ENCODE measurements at regions not wholly inside any gene's neighbourhood (a gene's known extent, or its start where the extent isn't known, plus 50 kb on each side); places are given as distances from the start of the nearest gene placed in this dataset.
A peak's percentile ranks its signal among the peaks of the same experiment; 100 is the strongest.

- DNase-seq (ENCODE audit: low read depth): no peak
These were observed 130.1 kb upstream of the INHBA start for GRCh38 chr7:41832941-41833340.

- no peak for DNase-seq (ENCODE audit: low read depth)
These were observed 127.4 kb upstream of the INHBA start for GRCh38 chr7:41830271-41830670.

GRCh38 chr7:41828911-41829310 lies 126.0 kb upstream of the INHBA start:
- no peak for DNase-seq (ENCODE audit: low read depth)

GRCh38 chr7:41826641-41827040 lies 123.8 kb upstream of the INHBA start:
- no peak for DNase-seq (ENCODE audit: low read depth)

- no peak for DNase-seq (ENCODE audit: low read depth)
These were observed 123.1 kb upstream of the INHBA start for GRCh38 chr7:41825927-41826480.

- no peak for DNase-seq (ENCODE audit: low read depth)
These were observed 121.4 kb upstream of the INHBA start for GRCh38 chr7:41824284-41824683.

GRCh38 chr7:41822259-41822817 lies 119.4 kb upstream of the INHBA start:
- DNase-seq (ENCODE audit: low read depth): no peak

GRCh38 chr7:41821521-41822213 lies 118.8 kb upstream of the INHBA start:
- no peak for DNase-seq (ENCODE audit: low read depth)

GRCh38 chr7:41820111-41820671 lies 117.3 kb upstream of the INHBA start:
- no peak for DNase-seq (ENCODE audit: low read depth)

GRCh38 chr7:41819645-41820044 lies 116.8 kb upstream of the INHBA start:
- DNase-seq (ENCODE audit: low read depth): no peak

GRCh38 chr7:41818765-41819398 lies 116.0 kb upstream of the INHBA start:
- DNase-seq (ENCODE audit: low read depth): no peak

GRCh38 chr7:41817386-41817785 lies 114.5 kb upstream of the INHBA start:
- peak; percentile 5 for DNase-seq (ENCODE audit: low read depth)

- DNase-seq (ENCODE audit: low read depth): no peak
These were observed 113.2 kb upstream of the INHBA start for GRCh38 chr7:41816111-41816510.

GRCh38 chr7:41814888-41815287 lies 112.0 kb upstream of the INHBA start:
- no peak for DNase-seq (ENCODE audit: low read depth)

- DNase-seq (ENCODE audit: low read depth): no peak
These were observed 110.4 kb upstream of the INHBA start for GRCh38 chr7:41813286-41813685.

- DNase-seq (ENCODE audit: low read depth): no peak
These were observed 109.1 kb upstream of the INHBA start for GRCh38 chr7:41811941-41812340.

GRCh38 chr7:41809940-41810576 lies 107.2 kb upstream of the INHBA start:
- DNase-seq (ENCODE audit: low read depth): no peak

- no peak for DNase-seq (ENCODE audit: low read depth)
These were observed 106.6 kb upstream of the INHBA start for GRCh38 chr7:41809529-41809939.

- no peak for DNase-seq (ENCODE audit: low read depth)
These were observed 106.2 kb upstream of the INHBA start for GRCh38 chr7:41809116-41809515.

GRCh38 chr7:41808541-41808940 lies 105.7 kb upstream of the INHBA start:
- DNase-seq (ENCODE audit: low read depth): no peak

GRCh38 chr7:41803569-41803968 lies 100.7 kb upstream of the INHBA start:
- no peak for DNase-seq (ENCODE audit: low read depth)

- no peak for DNase-seq (ENCODE audit: low read depth)
These were observed 93.4 kb upstream of the INHBA start for GRCh38 chr7:41796331-41796730.
